NCI-H1105 treated with DMSO at 0.1 percent for 48 hours (cell line): ENCODE measurements at regions not wholly inside any gene's neighbourhood (a gene's known extent, or its start where the extent isn't known, plus 50 kb on each side); places are given as distances from the start of the nearest gene placed in this dataset.

Source experiments
- DNase-seq: peaks from one replicate; lab custom pipeline; 2025; lab: John Stamatoyannopoulos, UW

DNA sequence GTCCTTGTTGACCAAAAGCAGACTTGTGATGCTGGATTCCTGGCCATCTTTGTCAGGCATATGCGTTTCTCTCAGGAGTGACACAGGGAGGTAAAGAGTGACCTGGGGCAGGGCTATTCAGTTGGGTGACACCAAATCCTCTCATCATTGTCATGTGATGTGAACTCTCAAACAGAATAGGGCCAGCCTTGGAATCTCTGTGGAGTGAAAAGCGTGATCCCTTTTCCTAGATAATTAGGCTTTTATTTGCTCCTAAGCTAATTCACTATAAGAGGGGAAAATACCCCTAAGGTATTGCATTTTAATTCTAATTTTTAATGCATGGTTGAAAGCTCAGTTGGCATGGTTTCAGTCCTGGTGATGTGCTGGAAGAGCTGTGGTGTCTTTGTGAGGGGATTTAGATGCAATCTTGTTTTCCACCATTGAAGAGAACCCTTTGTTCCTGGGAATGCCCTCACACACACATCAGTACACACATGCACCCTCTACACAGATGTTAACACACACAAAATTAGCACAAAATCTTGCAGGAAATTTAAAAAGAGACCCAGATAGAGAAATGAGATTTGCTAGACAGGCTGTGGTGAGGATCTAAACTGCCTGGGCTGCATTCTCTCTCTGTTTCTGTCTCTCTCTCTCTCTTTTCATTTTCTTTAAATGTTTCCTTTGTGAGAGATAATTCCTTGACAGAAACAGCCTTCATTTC is 349.9 kb downstream of the TSN start:
- no peak for DNase-seq

DNA sequence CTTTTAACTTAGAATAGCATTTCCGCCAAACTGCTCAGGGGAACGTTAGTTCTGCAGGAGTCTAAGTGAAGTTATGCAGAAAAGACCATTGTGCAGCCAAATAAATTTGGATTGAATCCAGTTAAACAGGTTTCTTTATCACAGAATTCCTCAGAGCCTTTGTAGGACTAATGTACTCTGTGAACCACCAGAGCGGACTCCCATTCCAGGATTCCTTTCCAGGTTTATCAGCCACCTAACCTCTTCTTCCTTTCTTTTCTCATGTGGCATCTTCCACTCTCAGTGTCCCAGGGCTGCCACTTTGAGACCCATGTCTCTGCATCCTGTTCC is 350.4 kb downstream of the TSN start:
- no peak for DNase-seq

DNA sequence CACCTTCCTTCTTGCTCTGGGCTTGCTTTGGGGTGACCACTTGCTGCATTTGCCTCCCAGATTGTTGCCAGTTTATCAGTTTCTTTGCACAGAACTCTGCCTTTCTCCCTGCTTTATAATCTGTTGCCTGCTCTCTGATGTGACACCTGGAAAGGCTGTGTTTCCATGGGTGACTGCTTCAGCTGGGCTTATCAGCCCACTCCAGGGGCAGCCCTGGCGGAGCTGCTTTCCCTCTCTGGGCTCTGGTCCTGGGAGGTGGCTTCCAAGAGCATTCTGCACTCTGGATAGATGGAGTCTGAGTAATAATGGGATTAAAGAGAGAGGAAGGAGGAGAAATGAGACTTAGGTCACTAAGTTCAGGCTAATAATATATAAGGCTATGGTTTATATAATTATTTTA is 352.7 kb downstream of the TSN start:
- no peak for DNase-seq

DNA sequence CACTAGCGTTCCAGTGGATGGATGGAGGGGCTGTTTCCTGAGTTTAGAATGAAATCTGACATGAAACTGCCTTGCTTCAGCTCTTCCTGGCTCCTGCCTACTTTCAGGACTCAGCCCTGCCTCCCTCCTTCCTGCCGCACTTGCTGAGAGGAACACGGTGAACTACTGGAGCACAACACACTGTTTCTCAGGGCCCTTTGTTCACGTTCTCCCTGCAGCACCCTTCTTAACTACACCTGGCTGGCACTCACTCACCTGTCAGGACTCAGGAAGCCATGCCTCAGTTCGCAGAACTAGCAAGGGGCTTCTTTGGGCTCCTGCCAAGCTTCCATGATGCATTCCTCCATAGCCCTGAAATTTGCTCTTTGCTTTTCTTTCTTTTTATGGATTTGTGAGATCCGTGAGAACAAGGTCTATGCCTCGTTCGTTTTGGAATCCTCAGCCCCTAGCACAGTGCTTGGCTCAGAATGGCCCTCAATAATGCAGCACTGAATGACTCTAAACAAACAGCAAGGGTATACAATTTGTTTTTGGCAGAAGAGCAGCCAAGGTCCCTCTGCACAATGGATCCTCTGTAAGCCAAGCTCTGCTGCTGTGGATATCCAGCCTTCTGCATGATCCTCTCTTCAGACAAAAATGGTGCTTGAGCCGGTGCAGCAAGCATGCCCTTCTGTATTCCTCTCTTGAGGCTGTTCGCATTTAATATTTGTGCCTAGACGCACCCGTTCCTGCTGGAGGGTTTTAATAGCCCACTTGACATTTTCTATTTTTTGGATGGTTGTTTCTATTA is 357.0 kb downstream of the TSN start:
- DNase-seq = peak; percentile 44

DNA sequence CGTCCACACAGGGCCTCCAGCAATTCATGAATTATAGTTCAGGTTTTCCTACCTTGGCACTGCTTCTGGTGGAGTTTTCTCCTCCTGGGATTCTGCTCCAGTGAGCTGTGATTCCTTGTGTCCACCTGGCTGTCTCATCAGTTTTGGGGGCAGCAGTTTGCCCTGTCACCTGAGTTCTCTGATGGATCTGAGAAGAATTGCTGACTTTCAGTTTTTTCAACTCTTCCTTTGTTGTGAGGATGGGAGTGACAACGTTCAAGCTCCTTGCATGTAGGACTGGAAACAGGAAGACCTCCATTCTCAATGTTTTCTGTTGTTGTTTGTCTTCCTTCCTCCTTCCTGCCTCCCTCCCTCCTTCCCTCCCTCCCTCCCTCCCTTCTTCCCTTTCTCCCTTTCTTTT is 359.0 kb downstream of the TSN start:
- DNase-seq = no peak

DNA sequence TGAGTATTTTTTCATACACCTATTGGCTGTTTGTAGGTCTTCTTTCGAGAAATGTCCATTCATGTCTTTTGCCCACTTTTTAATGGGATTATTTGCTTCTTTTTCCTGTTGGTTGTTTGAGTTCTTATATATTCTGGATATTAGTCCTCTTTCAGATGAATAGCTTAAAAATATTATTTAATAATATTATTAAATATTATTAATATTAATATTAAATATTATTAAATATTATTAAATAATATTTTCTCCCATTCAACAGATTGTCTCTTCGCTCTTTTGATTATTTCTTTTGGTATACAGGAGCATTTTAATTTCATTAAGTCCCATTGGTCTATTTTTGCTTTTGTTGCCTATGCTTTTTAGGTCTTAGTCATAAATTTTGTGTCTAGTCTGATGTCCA is 361.9 kb downstream of the TSN start:
- DNase-seq = no peak

DNA sequence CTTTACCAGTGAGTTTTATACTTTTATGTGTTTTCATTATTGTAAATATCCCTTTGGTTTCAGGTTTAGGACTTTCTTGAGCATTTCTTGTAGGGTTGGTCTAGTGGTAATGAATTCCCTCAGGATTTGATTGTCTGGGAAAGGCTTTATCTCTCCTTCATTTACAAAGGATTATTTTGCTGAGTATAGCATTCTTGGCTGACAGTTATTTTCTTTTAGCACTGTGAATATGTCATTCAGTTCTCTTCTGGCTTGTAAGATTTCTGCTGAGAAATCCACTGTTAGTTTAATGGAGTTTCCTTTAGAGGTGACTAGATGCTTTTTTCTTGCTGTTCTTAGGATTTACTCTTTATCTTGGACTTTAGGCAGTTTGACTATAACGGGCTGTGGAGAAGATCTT is 373.9 kb downstream of the TSN start:
- DNase-seq = no peak

DNA sequence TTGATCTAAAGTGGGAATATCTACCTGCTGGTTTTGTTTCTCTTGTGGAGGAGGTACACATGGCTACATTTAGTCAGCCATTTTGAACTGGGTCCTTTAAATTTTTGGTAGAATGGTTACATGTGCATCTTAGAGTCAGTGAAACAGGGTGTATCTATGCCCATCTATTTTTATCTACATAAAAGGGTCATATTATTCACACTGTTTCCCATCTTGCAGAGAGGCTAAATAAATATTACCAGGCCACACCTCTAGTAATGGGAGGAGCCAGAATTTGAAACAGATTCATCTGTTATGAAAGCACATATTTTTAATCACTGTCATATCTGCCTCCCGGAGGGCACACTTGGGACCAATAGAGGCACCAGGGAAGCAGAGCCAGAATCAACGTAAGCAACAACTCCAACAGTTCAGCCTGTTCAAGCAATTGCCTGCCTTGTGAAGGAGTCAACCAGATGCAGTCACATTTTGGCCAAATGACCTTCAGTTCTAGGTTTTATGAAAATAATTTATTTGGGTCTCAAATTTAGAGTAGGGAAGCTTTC is 376.8 kb downstream of the TSN start:
- DNase-seq = no peak

DNA sequence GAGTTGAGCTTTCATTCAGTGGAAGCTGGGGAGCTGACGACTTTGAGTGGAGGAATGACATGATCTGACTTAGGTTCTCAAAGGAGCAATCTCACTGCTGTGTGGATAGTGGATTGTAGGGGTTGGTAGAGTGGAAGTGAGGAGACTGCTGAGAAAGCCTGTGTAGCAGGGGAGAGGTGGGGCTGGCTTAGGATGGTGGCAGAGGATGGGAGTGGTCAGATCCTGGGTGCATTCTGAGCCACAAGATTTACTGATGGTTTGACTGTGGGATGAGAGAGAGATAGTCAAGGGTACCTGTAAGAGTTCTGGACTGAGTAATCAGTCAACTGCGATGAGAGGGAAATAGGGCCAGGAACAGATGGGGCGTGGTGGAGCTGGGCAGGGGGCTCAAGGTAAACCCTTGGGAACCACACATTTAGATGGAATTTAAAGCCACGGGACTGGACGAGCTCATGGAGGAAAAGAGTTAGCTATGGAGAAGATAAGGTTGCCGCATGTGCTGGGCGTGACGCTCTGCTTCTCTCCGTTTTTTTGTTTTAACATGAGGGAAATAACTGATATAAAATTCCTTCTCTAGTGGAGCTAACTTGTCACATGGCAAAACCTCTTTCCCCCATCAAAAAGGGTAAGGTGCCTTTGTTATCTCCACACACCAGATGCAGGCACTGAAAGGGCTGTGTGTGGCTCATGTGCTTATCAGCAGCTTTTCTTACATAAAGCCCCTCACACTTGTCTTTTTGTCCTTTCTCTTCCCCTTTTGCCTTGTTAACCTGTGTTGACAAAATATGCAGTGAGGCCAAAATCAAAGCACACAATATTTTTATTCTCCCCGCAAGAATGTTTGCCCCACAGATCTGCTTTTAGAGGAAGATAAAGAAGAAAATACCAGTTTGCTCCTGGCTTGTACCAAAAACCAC is 379.8 kb downstream of the TSN start:
- no peak for DNase-seq

DNA sequence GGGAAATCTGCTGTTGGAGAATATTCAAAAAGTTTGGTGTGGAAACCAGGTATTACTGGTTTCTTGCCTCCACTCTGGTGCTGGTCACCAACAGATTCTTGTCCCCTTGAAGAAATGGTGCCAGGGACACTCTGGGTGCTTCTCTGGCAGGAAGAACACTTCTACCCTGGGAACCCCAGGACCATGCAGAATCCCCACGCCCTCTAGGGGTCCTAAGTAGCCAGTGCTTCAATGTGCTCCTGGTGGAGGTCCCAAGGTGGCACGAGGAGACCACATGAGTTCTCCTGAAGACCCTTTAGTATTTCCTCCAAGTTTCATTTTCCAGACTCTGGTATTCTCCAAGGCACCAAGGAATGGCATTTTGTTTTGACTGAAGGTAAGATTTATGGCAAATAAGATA is 380.6 kb downstream of the TSN start:
- DNase-seq = no peak

DNA sequence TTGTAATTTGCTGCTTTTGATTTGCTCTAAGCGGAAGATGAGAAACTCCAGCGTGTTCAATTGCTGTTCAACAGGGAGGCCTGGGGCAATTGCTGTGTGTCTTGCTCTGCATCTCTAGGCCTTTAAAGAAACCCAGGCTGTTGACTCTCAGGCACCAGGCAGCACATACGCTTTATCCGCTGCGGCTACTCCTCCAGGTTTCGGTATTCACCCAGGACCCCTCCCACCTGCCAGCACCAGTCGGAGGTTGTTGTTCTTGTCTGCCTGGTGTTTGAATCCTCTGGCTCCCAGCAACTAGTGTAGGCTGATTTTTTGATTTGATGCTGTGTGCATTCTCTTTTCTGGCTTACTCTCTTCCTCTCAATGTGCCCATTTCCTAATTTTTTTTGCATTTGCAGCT is 383.1 kb downstream of the TSN start:
- DNase-seq = no peak

DNA sequence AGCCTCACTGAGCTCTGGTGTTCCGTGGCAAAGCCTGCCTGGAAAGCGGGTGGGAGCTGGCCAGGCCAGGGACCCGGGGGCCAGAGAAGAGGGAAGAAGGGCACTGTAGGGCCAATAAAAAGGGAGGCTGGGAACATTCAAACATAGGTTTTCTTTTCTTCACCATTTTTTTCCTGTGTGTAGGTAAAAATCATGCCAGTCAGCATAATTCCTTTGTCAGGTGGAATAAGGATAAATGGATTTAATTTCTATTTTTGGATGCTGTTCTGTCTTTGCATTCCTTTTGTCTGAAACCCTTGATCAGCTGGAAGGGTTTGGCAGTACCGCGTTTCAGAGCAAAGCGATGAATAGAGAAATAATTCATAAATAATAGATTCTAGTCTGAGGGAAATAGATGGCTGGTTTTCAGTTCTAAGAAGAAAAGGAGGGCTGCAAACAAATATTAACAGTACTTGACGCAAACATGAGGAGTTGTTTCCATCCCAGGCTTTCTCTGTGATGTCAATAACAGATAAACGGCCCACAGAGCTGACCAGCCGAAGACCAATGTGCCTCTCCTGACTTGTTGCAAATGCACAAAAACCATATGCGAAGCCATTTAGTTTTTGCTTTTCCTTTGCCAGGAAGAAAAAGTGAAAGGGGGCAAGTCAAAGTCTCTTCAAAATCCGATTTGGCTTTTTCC is 384.4 kb downstream of the TSN start:
- DNase-seq = no peak

DNA sequence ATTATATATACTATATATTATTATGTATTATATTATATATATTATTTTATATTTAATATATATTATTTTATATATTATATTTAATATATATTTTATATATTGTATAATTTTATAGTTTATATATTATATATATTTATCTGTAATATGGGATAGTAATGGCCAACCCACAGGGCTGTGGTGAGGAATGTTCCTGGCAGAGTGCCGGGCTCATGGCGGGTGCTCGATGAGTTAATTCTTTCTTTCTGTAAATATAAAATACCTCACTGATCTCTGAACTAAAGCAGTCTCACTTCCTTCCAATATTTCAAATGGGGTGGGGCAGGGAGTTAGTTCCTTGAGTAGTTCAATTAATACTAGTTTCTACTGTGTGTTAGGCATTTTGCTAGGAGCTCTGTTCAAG is 389.4 kb downstream of the TSN start:
- no peak for DNase-seq

DNA sequence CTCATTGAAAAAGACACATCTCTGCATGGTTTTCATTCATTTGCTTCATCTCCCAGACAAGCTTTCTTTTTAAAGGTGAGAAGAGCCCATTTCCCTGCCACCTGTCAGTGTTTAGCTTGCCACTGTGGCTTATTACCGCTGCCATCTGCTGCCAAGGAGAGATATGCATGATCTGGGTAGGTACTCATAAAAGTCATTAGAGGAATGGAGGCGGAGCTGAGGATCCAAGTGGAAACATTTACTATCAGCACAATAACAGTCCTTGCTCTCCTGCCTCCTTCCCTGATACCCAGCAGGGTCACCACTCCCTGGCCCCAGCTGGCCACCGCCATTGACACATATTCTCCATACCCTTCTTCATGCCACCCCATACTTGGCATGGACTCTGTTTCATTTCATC is 390.4 kb downstream of the TSN start:
- DNase-seq = peak; percentile 5

DNA sequence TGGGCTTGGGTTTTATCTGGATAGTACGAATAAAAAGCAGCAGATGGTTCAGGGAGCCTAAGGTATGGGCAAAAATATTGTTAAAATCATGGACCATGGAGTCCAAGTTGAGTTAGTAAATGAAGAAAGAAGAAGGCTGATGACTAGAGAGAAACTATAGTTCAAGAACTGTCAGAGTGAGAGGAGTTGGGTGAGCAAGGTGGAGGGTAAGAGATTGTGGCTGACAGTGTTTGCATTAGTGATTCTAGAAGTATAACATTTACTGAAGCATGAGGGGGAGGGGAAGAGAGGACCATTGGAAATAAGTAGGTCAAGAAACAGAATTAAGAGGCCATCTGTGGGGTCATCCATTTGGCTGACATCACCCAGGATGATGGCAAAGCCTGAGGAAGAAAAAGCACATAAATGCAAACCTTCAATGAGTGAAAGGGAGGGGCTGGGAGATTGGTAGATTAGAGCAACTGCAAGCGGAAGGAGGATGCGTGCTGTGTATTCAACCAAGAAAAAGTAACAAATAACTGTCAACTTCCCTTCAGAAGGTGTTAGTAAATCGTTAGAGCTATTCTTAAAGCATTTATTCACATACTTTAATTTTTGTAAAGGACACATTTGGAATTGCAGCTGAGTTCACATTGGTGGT is 392.8 kb downstream of the TSN start:
- no peak for DNase-seq

DNA sequence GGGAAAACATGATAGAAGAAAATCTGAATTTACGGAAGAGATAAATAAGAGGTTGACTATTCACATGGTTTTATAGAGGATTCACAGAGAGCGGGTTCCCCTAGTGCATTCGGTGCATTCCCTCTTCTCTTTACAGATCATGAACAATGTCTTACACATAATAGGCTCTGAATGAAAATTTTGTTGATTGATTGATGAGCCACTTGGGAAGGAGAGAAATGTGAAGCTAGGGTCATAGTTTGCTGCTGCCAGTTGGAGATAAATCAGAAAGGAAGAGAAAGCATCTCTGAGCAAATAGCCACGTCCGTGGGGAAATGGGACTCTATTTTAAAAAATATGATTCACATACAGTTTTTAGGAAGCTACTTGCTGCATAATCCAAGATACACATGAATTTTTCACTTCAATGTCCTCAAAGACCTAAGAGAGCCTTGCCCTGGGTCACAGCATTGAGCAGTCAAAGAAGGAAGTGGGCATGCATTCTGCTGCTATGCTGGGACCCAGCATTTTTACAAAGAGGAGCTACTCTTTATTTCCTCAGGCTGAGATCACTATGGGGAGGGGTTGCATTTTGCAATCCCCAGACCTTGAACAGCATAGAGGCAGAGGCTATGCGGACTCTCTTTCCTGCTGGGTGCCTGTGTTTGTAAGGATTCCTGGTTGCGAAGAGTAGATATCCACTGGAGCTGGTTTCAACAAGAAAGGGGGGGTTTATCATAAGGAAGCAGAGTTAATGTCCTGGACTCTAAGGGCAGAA is 395.3 kb downstream of the TSN start:
- no peak for DNase-seq

DNA sequence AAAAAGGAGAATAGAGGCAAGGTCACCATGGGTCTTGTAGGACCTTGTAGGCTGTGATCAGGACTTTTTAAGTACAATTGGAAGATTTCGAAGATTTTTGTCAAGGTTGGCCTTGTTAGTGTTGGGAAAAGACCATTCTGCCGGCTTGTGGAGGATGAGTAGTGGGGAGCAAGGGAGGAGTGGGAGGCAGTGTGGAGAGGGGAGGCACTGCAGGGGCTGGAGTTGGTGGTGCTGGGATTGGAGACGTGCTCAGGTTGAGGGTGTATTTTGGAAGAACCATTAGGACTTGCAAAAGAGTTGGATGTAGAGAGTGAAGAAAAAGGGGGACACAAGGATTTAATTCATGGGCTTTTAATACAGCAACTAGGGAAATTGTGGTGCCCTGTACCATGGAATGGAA is 397.1 kb downstream of the TSN start:
- DNase-seq = no peak

DNA sequence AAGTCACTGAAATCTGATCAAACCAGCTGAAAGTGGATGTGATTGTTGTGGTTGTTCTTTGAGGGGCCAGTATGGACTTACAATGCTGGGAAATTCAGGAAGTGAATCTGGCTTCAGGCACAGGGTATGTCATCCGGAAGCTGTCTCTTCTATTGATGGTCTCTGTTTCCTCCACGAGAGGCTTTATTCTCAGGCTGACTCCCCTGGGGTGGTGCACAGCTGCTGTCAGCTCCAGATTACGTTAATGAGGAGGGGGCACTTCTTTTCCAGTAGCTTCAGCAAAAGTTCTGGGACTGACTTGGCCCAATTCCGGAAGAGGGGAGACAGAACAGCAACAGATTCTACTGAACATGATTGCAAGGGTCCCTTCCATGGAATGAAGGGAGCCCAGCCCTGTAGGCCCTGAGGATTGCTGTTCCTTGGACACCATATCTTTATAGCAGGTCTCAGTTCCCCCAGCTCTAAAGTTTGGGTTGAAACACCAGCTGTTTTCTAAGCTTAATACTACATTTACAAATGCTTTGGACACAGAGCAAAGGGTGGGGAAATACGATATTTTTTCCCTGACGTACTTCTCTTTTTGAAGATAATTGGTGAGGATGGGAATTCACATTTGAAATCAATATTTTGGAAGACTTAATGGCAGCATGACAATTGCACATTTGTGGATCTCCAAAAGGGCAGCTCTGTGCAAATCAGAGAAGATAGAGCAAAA is 400.9 kb downstream of the TSN start:
- DNase-seq = no peak

DNA sequence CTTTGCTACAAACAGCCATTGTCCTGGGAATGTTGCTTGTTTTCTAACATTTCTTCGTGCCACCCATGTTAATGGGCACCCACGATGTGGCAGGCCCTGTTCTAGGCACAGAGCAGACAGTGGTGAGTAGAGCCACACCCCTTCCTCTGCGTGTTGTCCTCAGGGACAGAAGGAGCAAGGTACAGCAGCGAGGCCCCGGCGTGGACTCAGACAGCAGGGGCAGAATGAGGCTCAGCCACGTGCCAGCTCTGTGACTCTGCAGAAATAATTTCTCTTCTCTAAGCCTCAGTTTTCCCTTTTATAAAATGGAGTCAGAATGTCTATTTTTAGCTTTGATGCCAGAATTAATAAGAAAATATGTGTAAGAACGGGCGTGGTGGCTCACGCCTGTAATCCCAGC is 401.7 kb downstream of the TSN start:
- no peak for DNase-seq

DNA sequence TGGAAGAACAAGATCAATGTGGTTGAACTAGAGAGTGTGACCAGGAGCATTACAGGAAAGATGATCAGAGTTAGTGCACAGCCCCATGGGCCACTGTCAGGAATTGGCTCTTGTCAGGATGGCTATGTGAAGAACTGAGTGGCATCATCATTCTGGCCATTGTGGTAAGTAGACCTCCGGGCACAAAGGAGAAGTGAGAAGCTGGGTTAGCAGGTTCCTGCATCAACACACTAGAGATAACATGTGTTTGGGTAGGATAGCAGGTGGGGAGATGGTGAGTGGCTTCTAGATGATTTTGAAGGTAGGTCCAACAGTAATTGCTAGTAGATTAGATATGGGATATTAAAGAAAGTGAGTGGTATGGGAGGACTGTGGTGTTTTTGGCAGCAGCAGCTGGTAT is 408.2 kb downstream of the TSN start:
- DNase-seq = no peak
